NOMO-1 treated with dmso at 0.1 percent for 144 hours (cell line): ENCODE measurements at regions not wholly inside any gene's neighbourhood (a gene's known extent, or its start where the extent isn't known, plus 50 kb on each side); places are given as distances from the start of the nearest gene placed in this dataset.

Experiments
- DNase-seq: peaks from one replicate; lab custom pipeline; 2025; ENCODE audit not compliant: unreplicated experiment; lab: John Stamatoyannopoulos, UW

DNA sequence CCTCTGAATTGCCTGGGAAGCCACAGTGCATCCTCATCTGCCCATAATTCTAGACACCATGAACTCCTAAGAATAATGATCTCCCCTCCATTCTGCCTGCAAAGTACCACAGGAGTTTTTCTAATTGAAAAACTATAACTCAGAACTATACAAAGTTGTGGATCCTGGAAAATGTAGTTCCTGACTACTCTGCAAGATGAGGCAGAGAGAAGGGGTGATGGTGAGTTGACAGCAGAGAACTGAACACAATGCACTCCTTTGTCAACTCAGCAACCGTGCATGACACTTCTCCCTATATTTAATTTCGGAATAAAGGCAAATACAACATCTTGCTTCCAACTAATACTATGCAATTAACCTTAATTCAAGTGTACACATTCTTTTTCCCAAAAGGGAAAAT, 471.1 kb upstream of the FAM98A start:
- no peak for DNase-seq

DNA sequence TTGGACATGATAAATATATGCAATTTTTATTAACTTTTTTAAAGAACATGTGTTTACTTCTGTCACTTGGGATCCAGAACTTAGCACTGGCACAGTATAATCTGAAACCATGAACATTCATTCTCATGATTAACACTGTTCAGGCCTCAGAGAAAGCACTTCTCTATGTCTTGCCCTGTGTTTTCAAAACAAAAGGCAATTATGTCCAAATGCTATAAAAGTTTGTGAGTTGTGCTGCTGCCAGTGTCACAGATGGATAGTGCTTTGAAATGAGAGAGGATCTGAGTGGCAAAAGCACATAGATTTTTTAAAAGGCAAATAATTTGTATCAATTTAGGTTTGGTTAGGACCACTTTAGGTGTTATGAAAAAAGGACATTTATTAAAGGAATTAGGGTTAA, 470.5 kb upstream of the FAM98A start:
- DNase-seq = no peak

DNA sequence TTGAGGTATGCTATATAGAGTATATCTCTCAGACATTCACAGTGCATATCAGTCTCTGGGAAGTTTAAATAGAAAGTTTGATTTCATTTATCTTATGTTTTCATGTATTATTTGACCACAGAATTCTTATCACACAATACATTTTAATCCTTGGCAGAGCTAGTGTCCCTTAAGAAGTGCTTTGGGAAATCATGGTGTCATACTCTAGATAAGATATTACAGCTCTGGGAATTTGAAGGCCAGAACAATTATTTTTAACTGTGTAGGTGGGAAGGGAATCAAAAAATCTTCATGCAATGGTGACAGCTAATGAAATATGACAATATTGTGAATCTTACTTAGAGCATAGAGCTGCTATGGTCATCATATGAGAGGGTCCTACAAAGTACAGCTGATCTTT, 451.3 kb upstream of the FAM98A start:
- no peak for DNase-seq

GRCh38 chr2:34045101-34045655, 446.1 kb upstream of the FAM98A start:
- DNase-seq = no peak

DNA sequence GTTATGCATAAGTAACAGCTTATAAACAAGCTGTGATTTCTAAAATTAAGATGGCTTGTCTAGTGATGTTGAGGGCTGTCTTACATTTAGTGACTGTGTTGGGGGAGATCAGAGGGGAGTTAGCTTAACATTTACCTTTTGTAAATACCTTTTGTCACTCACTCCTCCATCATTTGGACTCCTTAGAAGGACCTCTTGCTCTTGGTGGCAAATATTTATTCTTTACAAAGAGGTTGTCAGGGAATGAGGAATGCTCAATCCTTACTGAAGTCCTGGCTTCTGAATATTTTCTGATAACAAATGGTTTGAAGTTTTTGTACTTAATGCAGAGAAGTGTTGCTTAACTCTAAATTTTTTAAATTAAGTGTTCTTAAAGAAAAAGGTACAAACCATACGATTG, 438.8 kb upstream of the FAM98A start:
- no peak for DNase-seq

- DNase-seq = no peak
Observed at GRCh38 chr2:34037157-34037556, 438.1 kb upstream of the FAM98A start.

DNA sequence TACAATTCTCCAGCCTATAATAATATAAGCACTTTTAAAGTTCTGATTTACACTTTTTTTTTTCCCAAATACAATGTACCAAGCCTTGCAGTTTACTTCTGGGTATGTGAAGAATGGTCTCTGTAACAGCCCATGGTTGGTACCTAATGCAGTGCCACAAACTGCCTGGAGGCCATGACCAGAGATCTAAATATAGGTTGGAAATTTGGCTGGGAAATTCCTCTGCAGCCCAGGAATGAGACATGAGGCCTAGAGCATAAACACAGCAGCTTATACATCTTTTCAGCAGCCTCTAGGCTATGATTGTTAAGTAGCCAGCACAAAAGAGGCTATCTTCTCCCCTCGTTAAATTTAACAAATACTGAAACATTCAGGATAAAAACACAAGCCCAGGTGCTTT, 432.0 kb upstream of the FAM98A start:
- no peak for DNase-seq

GRCh38 chr2:34030273-34030672, 431.2 kb upstream of the FAM98A start:
- DNase-seq = no peak

DNA sequence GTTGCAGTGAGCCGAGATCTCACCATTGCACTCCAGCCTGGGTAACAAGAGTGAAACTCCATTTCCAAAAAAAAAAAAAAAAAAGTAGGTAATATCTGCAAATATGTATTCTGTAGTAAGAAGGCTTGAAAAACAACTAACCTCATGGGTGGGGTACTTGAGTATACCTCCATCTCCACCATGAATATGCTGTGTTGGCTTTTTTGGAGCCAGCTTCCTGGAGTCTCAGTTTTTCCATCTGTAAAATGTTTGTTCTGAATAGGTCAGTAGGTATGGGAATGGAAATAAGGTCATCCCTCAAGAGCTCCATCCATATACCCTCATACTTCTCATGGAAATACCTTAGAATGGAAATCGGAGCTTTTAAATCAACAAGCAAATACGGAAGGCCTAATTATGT, 430.0 kb upstream of the FAM98A start:
- no peak for DNase-seq

GRCh38 chr2:34025196-34025595, 426.1 kb upstream of the FAM98A start:
- no peak for DNase-seq

GRCh38 chr2:34012715-34013302, 413.7 kb upstream of the FAM98A start:
- DNase-seq = no peak

DNA sequence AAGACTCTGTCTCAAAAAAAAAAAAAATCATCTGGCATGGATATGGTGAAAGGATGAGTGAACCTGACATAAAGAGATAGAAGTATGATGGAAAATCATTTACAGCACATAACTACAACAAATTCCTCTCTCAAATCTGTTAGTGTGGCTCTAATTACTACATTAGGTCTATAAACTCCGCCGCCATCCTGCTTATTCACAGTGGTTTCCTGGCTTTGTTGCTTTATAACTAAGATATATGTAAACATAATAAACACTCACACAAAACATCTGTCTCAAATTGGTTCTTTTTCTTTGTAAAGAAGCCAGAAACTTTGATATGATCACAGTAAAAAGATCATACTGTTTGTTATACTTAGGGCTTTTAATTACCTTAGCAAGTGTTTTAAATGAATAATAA, 412.6 kb upstream of the FAM98A start:
- no peak for DNase-seq

GRCh38 chr2:34005901-34006300, 406.8 kb upstream of the FAM98A start:
- no peak for DNase-seq

- no peak for DNase-seq
Observed at GRCh38 chr2:34004936-34005335, 405.8 kb upstream of the FAM98A start.

DNA sequence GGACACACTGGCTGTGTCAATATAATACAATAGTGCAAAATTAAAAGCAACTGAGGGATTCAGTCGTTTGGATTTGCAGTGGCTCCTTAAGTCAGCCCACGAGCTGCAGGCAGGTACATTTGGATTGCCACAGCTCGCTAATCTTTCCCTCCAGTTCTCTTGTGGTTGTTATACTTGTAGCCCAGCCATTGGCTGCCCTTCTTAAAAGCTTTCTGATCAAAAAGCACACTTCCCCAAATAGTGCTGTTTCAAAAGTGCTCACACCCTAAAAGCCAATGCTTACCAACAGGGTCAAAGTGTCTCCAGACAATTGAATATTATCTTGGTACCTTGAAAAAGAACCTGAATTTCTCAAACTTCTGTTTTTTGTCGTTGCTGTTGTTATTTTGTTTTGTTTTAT, 404.7 kb upstream of the FAM98A start:
- no peak for DNase-seq

- DNase-seq = no peak
Observed at GRCh38 chr2:34001557-34001956, 402.5 kb upstream of the FAM98A start.

GRCh38 chr2:33984131-33984530, 385.0 kb upstream of the FAM98A start:
- DNase-seq = no peak

DNA sequence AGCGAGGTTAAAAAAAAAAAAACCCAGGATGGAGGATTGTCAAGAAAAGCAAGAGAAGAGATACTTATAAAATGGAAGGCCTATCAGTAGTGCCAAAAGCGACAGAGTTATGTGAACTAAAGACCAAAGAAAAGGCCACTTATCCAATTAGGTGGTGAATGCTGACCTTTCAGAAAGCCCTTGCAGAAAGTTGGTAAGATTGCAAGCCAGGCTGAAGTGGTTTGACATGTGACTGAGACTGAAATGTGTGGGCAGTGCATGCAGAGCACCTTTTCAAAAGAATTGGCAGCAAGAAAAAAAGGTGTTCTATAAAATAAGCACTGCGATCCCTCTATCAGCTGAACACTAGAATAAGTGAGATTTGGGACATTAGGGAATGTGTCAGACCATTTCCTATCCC, 379.4 kb upstream of the FAM98A start:
- DNase-seq = no peak

DNA sequence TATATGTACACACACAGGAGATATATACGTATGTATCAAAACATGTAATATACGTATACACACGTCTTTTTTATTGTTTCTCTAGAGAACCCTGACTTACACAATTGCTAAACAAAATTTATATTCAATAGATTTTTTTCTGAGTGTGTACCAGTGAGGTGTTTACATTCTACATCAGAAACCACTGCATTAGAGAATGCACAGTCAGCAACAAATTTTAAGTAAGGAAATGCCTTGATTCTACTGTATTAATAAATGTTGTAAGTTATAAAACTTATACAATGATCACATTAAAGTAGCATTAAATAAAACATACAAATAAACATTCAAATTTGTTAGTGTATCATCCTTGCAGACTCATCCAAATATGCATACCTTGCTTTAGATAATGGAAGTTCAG, 376.4 kb upstream of the FAM98A start:
- DNase-seq = no peak

DNA sequence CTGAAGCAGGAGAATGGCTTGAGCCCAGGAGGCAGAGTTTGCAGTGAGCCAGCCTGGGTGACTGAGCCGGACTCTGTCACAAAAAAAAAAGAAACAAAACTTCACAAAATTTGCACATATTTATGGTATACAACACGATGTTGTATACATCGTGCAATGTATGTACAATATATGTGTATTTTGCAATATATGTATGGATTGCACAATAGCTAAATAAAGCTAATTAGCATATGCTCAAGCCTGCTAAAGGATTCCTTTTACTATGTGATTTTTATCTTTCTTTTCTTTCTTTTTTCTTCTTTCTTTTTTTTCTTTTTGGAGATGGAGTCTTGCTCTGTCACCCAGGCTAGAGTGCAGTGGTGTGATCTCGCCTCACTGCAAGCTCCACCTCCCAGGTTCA, 368.0 kb upstream of the FAM98A start:
- no peak for DNase-seq

- no peak for DNase-seq
Observed at GRCh38 chr2:33958591-33958990, 359.5 kb upstream of the FAM98A start.

DNA sequence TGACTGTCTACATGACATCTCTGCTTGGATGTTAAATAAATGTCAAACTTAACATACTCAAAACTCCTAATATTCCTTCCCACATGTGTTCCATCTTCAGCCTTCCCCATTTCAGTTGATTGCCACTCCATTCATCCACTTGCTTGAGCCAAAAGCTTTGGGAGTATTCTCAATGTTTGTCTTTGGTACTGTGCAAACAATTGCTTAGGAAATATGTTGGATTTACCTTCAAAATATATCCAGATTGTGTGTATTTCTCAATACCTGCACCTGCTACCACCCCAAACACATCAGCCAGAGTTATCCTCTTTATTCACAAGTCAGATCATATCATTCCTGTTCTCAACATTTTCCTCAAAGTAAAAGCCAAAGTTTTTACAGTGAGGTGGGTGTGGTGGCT, 350.3 kb upstream of the FAM98A start:
- DNase-seq = no peak

- DNase-seq = no peak
Observed at GRCh38 chr2:33946193-33946592, 347.1 kb upstream of the FAM98A start.
